ENCODE measurements at regions not wholly inside any gene's neighbourhood (a gene's known extent, or its start where the extent isn't known, plus 50 kb on each side); places are given as distances from the start of the nearest gene placed in this dataset.

DNA sequence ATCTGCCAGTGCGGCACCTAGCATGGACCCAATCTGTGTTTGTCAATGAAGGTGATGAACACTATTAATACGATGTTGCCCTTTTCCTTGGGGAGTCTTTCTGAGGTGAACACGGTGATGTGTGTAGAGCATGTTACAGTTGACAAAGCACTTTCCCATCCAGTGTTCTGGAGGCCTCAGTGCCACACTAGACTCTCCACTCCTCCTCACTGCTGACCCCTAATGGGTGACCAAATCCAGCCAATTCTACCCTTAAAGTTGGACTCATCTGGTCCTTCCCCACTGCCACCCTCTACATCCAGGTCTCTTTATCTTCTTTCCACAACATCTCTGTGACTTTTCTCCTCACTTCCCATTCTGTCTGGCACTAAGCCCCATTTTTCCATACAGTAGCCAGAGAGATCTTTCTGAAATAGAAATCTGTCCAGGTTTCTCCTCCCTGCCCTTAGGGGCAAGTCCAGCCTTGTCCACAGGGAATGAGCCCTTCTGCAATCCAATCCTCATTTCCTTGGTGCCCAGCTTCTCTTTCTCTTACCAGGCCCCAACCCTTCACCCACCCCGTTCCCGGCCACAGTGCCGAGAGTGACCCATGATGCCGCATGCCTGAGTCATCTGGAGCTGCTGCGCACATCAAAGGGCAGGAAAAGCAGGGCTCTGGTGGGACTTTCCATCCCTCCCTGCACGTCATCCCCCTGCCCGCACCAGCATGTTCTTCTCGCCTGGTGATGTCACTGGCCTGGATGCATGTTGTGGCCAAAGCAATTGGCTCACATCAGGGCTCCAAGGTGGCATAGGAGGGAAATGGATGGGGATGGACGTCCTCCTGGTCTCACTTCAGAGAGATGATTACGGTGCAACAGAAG, 64.2 kb downstream of the RASSF10 start:
- Histone ChIP-seq H3K4ac (ENCODE audit: low read depth, low read length) (no peak overlapping the region), H3K4me1 (ENCODE audit: control insufficient read depth in 1 of 2, insufficient read depth in 2 of 2, low read length in 2 of 2) (peaks cover 13 to 14% of the 10 kb centered on the region in 2 experiments), H3K36me3 (ENCODE audit: control insufficient read depth in 1 of 2, insufficient read depth in 2 of 2, low read length in 2 of 2) (no peaks in the 10 kb centered on the region), H2AFZ (ENCODE audit: insufficient read depth, low read length, poor library complexity) (no peak overlapping the region), H4K12ac (ENCODE audit: low read depth, low read length) (no peak overlapping the region), H2AK5ac (ENCODE audit: low read length) (no peak overlapping the region), H3K9ac (ENCODE audit: low read length) (no peak overlapping the region), H3K79me2 (ENCODE audit: control insufficient read depth, insufficient read depth, low read length, poor library complexity) (no peaks in the 10 kb centered on the region), H2BK120ac (ENCODE audit: insufficient read depth, low read length, poor library complexity) (no peak overlapping the region), H3K23ac (ENCODE audit: low read length) (no peak overlapping the region), H2BK12ac (ENCODE audit: low read length) (no peak overlapping the region), H4K91ac (ENCODE audit: low read depth, low read length) (peak overlapping the region; percentile 15), H3K79me1 (ENCODE audit: low read length) (no peaks in the 10 kb centered on the region), H3K18ac (ENCODE audit: low read length) (no peak overlapping the region), H3K27me3 (ENCODE audit: insufficient read depth, low read length) (no peaks in the 10 kb centered on the region), H4K8ac (ENCODE audit: low read depth, low read length) (no peak overlapping the region), H3K9me3 (ENCODE audit: insufficient read depth, low read depth, low read length) (no peaks in the 10 kb centered on the region), H3K4me3 (ENCODE audit: low read depth, low read length) (no peak overlapping the region), H3K27ac (ENCODE audit: low read depth, low read length) (no peak overlapping the region), H3K4me2 (ENCODE audit: low read length) (no peak overlapping the region), H3K14ac (ENCODE audit: low read length) (no peak overlapping the region), H2BK5ac (ENCODE audit: low read depth, low read length, poor library complexity) (no peak overlapping the region)
- WGBS (ENCODE audit: extremely low coverage, insufficient coverage, insufficient read length): no CpG with 5 or more reads among the region's 13 CpGs
- DNase-seq: peak; percentile 92 to 96

GRCh38 chr11:13074714-13075464, 65.8 kb downstream of the RASSF10 start:
- H3K18ac ChIP-seq (ENCODE audit: low read length): no peak overlapping the region
- no CpG with 5 or more reads among the region's 6 CpGs for WGBS (ENCODE audit: extremely low coverage, insufficient coverage, insufficient read length)
- H3K4me3 ChIP-seq (ENCODE audit: low read depth, low read length): no peak overlapping the region
- H3K4me2 ChIP-seq (ENCODE audit: low read length): no peak overlapping the region
- H2BK120ac ChIP-seq (ENCODE audit: insufficient read depth, low read length, poor library complexity): peak overlapping the region; percentile 33
- H3K36me3 ChIP-seq (ENCODE audit: control insufficient read depth in 1 of 2, insufficient read depth in 2 of 2, low read length in 2 of 2): no peaks in the 10 kb centered on the region
- no peak overlapping the region for H4K12ac ChIP-seq (ENCODE audit: low read depth, low read length)
- no peak overlapping the region for H3K14ac ChIP-seq (ENCODE audit: low read length)
- no peak overlapping the region for H3K27ac ChIP-seq (ENCODE audit: low read depth, low read length)
- no peaks in the 10 kb centered on the region for H3K79me2 ChIP-seq (ENCODE audit: control insufficient read depth, insufficient read depth, low read length, poor library complexity)
- no peak overlapping the region for H2AK5ac ChIP-seq (ENCODE audit: low read length)
- no peak overlapping the region for H2AFZ ChIP-seq (ENCODE audit: insufficient read depth, low read length, poor library complexity)
- H3K9me3 ChIP-seq (ENCODE audit: insufficient read depth, low read depth, low read length): no peaks in the 10 kb centered on the region
- H3K9ac ChIP-seq (ENCODE audit: low read length): no peak overlapping the region
- no peaks in the 10 kb centered on the region for H3K79me1 ChIP-seq (ENCODE audit: low read length)
- H3K4me1 ChIP-seq (ENCODE audit: control insufficient read depth in 1 of 2, insufficient read depth in 2 of 2, low read length in 2 of 2): peaks cover 13 to 14% of the 10 kb centered on the region in 2 experiments
- no peak for DNase-seq
- no peak overlapping the region for H3K4ac ChIP-seq (ENCODE audit: low read depth, low read length)
- H3K23ac ChIP-seq (ENCODE audit: low read length): no peak overlapping the region
- H3K27me3 ChIP-seq (ENCODE audit: insufficient read depth, low read length): no peaks in the 10 kb centered on the region
- H4K91ac ChIP-seq (ENCODE audit: low read depth, low read length): peak overlapping the region; percentile 20
- no peak overlapping the region for H4K8ac ChIP-seq (ENCODE audit: low read depth, low read length)
- no peak overlapping the region for H2BK5ac ChIP-seq (ENCODE audit: low read depth, low read length, poor library complexity)
- no peak overlapping the region for H2BK12ac ChIP-seq (ENCODE audit: low read length)

- H3K4me3 ChIP-seq (ENCODE audit: low read depth, low read length): no peak overlapping the region
- H2BK120ac ChIP-seq (ENCODE audit: insufficient read depth, low read length, poor library complexity): no peak overlapping the region
- no peak overlapping the region for H3K4ac ChIP-seq (ENCODE audit: low read depth, low read length)
- H2BK12ac ChIP-seq (ENCODE audit: low read length): no peak overlapping the region
- no peaks in the 10 kb centered on the region for H3K79me1 ChIP-seq (ENCODE audit: low read length)
- H3K23ac ChIP-seq (ENCODE audit: low read length): no peak overlapping the region
- H4K12ac ChIP-seq (ENCODE audit: low read depth, low read length): no peak overlapping the region
- peak overlapping the region; percentile 34 for H2AK5ac ChIP-seq (ENCODE audit: low read length)
- H2AFZ ChIP-seq (ENCODE audit: insufficient read depth, low read length, poor library complexity): no peak overlapping the region
- no peaks in the 10 kb centered on the region for H3K79me2 ChIP-seq (ENCODE audit: control insufficient read depth, insufficient read depth, low read length, poor library complexity)
- H3K4me1 ChIP-seq (ENCODE audit: control insufficient read depth in 1 of 2, insufficient read depth in 2 of 2, low read length in 2 of 2): peaks cover 13 to 14% of the 10 kb centered on the region in 2 experiments
- no peaks in the 10 kb centered on the region for H3K9me3 ChIP-seq (ENCODE audit: insufficient read depth, low read depth, low read length)
- no peak overlapping the region for H3K9ac ChIP-seq (ENCODE audit: low read length)
- no CpG with 5 or more reads among the region's 2 CpGs for WGBS (ENCODE audit: extremely low coverage, insufficient coverage, insufficient read length)
- H2BK5ac ChIP-seq (ENCODE audit: low read depth, low read length, poor library complexity): no peak overlapping the region
- no peaks in the 10 kb centered on the region for H3K27me3 ChIP-seq (ENCODE audit: insufficient read depth, low read length)
- peak in 1 of 2 donors; percentile 20 for DNase-seq
- no peak overlapping the region for H4K8ac ChIP-seq (ENCODE audit: low read depth, low read length)
- H3K14ac ChIP-seq (ENCODE audit: low read length): no peak overlapping the region
- no peaks in the 10 kb centered on the region for H3K36me3 ChIP-seq (ENCODE audit: control insufficient read depth in 1 of 2, insufficient read depth in 2 of 2, low read length in 2 of 2)
- no peak overlapping the region for H3K27ac ChIP-seq (ENCODE audit: low read depth, low read length)
- H3K4me2 ChIP-seq (ENCODE audit: low read length): no peak overlapping the region
- no peak overlapping the region for H3K18ac ChIP-seq (ENCODE audit: low read length)
- H4K91ac ChIP-seq (ENCODE audit: low read depth, low read length): peak overlapping the region; percentile 28
Measured at GRCh38 chr11:13076961-13077360, 67.8 kb downstream of the RASSF10 start.

- Histone ChIP-seq H3K18ac (ENCODE audit: low read length) (no peak overlapping the region), H3K79me1 (ENCODE audit: low read length) (no peaks in the 10 kb centered on the region), H2AK5ac (ENCODE audit: low read length) (no peak overlapping the region), H2AFZ (ENCODE audit: insufficient read depth, low read length, poor library complexity) (no peak overlapping the region), H4K12ac (ENCODE audit: low read depth, low read length) (no peak overlapping the region), H2BK5ac (ENCODE audit: low read depth, low read length, poor library complexity) (no peak overlapping the region), H3K27ac (ENCODE audit: low read depth, low read length) (no peak overlapping the region), H2BK12ac (ENCODE audit: low read length) (no peak overlapping the region), H3K79me2 (ENCODE audit: control insufficient read depth, insufficient read depth, low read length, poor library complexity) (no peaks in the 10 kb centered on the region), H3K23ac (ENCODE audit: low read length) (no peak overlapping the region), H2BK120ac (ENCODE audit: insufficient read depth, low read length, poor library complexity) (no peak overlapping the region), H3K14ac (ENCODE audit: low read length) (no peak overlapping the region), H3K36me3 (ENCODE audit: control insufficient read depth in 1 of 2, insufficient read depth in 2 of 2, low read length in 2 of 2) (no peaks in the 10 kb centered on the region), H3K4ac (ENCODE audit: low read depth, low read length) (no peak overlapping the region), H3K4me2 (ENCODE audit: low read length) (no peak overlapping the region), H3K27me3 (ENCODE audit: insufficient read depth, low read length) (no peaks in the 10 kb centered on the region), H4K91ac (ENCODE audit: low read depth, low read length) (no peak overlapping the region), H3K9ac (ENCODE audit: low read length) (no peak overlapping the region), H3K4me3 (ENCODE audit: low read depth, low read length) (no peak overlapping the region), H3K4me1 (ENCODE audit: control insufficient read depth in 1 of 2, insufficient read depth in 2 of 2, low read length in 2 of 2) (peaks cover 9% of the 10 kb centered on the region in 2 experiments), H3K9me3 (ENCODE audit: insufficient read depth, low read depth, low read length) (no peaks in the 10 kb centered on the region), H4K8ac (ENCODE audit: low read depth, low read length) (no peak overlapping the region)
- whole genome bisulfite sequencing (ENCODE audit: extremely low coverage, insufficient coverage, insufficient read length): no CpG with 5 or more reads among the region's 8 CpGs
- no peak for DNase-seq
Measured at GRCh38 chr11:13080861-13081260, 71.7 kb downstream of the RASSF10 start.
